Liver (tissue), 3 donors: ENCODE measurements at regions not wholly inside any gene's neighbourhood (a gene's known extent, or its start where the extent isn't known, plus 50 kb on each side); places are given as distances from the start of the nearest gene placed in this dataset.

Experiments
- GABPA ChIP-seq, 2 donors: IDR thresholded peaks in 1 of 2; conservative IDR thresholded peaks in 1 of 2; 2 replicates each; pipeline ENCODE4 v1.6.1; 2016; ENCODE audit warnings: antibody characterized with exemption in 2 of 2, mild to moderate bottlenecking in 1 of 2, moderate library complexity in 1 of 2
- RAD21 ChIP-seq, 2 donors: IDR thresholded peaks; 2 replicates each; pipeline ENCODE4 v1.6.1; 2016; ENCODE audit warnings: antibody characterized with exemption in 2 of 2, mild to moderate bottlenecking in 2 of 2
- TF ChIP-seq, protein P1 (sequence below): IDR thresholded peaks from 2 replicates; pipeline ENCODE4 v1.6.1; 2016; ENCODE audit warnings: antibody characterized with exemption
- TF ChIP-seq, protein P2 (sequence below): fragments of 150-350 bp; IDR thresholded peaks from 2 replicates; pipeline ENCODE4 v1.5.1; 2017; ENCODE audit warnings: improper control_type of control experiment, low read depth, low read length; ENCODE audit not compliant: missing input control
- donor health status: healthy.
- donor health status: healthy.

DNA sequence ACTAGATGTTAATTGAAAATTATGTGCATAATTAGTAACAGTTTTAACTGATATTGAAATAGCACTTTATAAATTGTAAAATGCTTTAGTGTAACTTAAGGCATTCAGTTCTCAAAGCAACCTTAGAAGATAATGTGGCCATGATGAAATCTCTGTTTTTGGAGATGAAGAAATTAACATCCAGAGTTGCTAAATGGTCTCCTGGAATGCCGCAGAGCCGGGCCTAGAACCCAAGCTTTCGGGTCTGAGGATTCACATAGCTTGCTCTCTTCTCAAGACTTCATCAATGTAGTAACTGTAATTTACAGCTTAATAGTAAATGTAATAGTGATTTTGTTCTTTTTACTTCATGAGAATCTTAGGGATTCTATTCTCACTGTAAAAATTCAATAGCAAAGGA, 272.3 kb downstream of the HS3ST3A1 start:
- no peak for TF ChIP-seq RAD21 (IDR thresholded peaks at IDR 0.05)
- TF ChIP-seq GABPA (IDR thresholded peaks at IDR 0.05 in 1 of 2, conservative IDR thresholded peaks at IDR 0.05 in 1 of 2) = no peak
- TF ChIP-seq, protein P1, sequence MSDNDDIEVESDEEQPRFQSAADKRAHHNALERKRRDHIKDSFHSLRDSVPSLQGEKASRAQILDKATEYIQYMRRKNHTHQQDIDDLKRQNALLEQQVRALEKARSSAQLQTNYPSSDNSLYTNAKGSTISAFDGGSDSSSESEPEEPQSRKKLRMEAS = no peak
- TF ChIP-seq, protein P2, sequence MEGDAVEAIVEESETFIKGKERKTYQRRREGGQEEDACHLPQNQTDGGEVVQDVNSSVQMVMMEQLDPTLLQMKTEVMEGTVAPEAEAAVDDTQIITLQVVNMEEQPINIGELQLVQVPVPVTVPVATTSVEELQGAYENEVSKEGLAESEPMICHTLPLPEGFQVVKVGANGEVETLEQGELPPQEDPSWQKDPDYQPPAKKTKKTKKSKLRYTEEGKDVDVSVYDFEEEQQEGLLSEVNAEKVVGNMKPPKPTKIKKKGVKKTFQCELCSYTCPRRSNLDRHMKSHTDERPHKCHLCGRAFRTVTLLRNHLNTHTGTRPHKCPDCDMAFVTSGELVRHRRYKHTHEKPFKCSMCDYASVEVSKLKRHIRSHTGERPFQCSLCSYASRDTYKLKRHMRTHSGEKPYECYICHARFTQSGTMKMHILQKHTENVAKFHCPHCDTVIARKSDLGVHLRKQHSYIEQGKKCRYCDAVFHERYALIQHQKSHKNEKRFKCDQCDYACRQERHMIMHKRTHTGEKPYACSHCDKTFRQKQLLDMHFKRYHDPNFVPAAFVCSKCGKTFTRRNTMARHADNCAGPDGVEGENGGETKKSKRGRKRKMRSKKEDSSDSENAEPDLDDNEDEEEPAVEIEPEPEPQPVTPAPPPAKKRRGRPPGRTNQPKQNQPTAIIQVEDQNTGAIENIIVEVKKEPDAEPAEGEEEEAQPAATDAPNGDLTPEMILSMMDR = no peak
